Islet precursor cell (in vitro differentiated cells): ENCODE measurements at regions not wholly inside any gene's neighbourhood (a gene's known extent, or its start where the extent isn't known, plus 50 kb on each side); places are given as distances from the start of the nearest gene placed in this dataset.
A peak's percentile ranks its signal among the peaks of the same experiment; 100 is the strongest.

Experiments used
- DNase-seq: peaks from one replicate; pipeline ENCODE4 v3.0.0-alpha.2; 2018

DNA sequence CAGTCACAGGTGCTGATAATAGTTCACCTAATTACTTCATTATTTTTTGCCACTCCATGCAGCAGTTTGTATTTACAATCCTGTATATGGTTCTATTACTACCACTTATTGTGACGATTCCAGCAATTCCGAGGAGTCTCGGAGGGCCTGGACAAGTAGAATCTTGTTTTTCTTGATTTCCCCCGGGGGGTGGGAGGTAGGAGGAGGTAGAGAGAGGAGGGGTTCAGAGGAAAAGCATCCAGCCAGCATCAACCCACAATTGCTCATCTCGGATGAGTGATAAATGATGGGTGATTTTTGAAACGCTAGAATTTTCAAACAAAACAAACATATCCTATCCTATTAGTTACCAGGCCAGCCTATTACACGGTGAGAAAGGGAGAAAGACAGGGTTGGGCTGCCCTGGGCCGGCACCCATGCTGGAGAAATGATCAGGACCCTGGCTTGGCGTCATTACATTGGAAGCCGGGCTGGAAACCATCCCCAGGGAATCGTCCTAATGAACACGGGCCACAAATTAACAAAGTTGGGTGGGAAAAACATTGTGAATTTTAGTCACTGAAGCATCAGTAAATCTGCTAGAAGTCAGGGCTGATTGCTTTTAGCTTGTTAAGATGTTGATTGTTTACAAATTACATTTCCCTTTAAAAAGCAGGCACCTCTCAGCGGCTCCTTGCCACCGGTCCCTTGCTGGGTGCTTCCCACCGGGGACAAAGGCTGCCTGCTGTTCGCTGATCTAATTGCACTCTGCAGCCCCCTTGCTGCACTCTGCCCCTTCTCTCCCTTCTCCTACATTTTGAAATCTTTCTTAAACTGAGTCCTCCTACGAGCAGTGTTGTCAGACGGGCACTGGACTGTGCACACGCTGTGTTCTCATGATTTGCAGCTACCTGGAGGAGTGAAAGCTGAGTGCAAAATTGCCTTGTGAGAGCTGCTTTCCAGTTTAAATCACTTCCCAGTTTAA, 95.5 kb downstream of the FAM204A start:
- peak; percentile 25 for DNase-seq

DNA sequence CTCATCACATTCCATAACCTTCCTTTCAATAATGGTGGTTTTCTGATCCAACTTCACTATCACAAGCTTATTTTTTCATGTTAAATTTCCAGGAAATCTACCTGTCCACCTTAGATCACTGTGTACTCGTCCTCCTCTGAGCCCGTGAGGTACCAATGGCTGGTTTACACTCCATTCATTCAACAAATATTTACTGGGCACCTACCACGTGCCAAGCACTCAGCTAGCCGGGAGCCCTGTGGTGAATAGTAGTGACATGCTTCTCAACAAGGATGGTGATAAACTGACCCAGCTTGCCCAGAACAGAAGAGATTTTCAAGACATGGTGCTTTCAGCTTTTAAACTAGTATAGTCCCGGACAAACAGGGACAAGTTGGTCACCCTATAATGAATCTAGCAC, 98.2 kb downstream of the FAM204A start:
- DNase-seq, result peak; percentile 16

DNA sequence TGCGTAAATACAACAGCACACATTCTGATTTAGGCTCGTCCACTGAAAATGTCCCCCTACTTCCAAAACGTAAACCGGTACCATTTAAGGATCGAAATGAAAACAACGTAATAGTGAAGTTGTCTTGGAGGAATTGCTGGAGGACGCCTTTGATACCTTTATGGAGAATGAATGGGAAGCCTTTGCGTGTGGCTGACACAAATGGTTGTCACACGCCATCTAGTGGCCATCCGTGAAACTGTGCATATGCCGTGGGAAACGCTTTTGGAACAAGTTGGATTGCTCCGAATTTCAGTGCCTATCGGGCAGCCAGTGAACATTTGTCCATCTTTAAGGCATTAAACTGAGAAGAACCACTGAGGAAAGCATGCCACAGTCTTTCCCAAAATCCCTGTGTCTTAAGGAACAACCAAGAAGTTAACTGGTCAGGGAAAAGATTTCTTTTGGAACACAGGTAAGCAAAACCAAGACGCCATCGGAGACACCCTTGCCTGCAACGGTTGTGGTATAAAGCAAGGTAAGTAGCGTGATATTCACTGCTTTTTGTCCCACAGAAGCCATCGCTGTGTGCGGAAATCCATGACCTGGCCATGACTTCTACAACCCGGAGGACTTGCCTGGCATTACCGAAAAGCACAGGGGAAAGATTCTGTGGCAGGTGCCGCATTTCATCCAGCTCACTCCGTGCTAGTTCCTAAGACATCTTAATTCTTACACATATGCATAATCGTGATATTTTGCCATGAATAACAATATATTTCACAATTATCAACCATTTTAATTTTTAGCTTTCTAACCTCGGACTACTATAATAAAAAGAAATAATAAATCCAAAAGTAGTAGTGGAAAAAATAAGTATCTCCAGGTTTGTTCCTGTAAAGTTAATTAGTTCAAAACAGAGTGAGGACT, 100.6 kb downstream of the FAM204A start:
- DNase-seq, result peak; percentile 89

DNA sequence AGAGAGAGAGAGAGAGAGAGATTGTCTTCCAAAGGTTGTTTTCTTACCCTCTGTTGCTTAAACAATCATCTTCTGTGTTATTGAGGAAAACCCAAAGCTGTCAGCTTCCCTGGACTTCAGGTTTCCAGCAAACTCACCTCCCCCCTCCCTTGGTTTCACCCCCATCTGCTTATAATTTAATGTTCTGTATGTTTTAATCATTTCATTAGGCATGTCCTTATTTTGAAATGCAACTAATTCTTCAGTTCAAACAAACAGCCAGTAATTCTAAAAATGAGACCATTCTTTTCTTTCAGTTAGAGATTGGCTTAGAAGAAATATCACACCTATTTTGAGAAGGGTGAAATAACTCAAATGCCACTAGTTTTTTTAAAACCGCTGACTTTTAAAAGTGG, 102.9 kb downstream of the FAM204A start:
- DNase-seq, result no peak

DNA sequence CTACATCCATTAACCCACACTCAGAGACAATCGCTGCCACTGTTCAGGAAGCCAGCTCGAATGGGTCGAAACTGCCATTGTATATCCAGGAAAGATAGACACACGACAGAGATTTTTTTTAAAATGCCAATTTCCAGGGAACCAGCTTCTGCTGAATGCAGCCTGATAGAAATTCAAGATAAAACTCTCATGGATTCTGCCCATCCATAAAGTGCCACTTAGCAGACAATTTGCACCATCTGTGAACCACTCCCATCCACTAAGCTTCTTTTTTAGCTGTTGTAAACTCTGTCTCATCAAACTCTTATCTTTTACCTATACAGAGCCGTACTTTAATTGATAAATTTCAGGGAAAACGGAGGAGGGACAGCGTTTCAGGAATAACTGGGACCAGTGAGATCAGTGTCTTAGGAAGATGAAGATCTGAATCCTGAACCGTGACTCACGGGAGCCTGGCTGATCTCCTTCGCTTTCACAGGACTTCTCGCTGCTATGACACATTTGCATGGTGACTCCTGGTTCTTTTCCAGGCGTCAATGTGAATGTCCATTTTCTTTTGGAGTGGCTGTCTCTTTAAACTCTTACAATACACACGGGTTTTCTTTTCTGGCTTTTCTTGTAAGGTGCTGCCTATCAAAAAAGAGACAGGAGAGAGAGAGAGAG, 103.4 kb downstream of the FAM204A start:
- DNase-seq, result peak; percentile 72

DNA sequence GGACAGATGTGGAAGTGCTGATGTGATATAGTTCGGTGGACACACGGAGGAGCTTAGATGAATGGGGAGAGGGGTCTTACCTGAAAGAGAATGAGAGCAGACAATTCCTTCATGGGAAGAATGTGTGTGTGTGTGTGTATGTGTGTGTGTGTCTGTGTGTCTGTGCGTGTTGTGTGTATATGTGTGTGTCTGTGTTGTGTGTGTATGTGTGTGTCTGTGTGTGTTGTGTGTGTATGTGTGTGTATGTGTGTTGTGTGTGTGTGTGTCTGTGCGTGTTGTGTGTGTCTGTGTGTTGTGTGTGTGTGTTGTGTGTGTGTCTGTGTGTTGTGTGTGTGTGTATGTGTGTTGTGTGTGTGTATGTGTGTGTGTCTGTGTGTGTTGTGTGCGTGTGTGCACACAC, 104.2 kb downstream of the FAM204A start:
- DNase-seq, result no peak

DNA sequence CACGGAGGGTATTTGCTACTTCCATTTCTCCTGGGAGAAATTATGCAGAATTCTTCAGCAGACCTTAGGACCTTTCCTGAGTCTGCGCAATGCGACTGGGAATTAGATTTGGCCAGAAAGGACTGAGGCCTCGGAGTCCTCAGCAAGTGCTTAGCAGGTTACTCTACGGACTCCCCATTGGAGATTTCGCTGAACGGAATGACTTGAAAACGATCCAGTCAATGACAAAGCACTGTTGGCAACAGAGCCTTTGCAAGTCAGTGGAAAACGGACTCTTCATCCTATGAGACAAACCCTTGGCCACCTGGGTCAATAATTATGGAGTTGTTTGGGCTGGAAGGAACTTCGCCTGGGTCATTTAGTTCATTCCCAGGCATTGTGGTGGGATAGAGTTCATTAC, 107.4 kb downstream of the FAM204A start:
- DNase-seq, result no peak

DNA sequence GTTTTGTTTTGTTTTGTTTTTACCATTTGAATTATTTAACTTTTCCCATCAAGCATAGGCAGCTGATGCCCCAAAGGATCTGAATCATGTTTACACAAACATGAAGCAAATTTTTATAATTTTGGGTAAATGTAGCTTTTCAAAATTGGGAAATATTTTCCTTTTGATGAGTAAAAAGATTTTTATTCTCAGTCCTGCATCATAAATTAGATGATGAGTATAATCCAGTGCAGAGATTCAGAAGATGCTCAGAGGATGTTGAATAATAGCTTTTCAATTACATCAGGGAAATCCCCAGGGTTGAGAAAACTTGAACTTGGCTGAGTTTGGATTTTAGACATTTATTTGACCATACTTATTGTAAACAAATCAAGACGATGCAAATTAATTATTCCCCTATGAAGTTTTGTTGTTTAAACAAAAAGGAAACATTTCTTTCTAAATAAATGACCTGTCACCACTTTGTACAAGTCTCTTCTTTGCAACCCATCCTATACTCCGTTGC, 121.7 kb downstream of the FAM204A start:
- no peak for DNase-seq

DNA sequence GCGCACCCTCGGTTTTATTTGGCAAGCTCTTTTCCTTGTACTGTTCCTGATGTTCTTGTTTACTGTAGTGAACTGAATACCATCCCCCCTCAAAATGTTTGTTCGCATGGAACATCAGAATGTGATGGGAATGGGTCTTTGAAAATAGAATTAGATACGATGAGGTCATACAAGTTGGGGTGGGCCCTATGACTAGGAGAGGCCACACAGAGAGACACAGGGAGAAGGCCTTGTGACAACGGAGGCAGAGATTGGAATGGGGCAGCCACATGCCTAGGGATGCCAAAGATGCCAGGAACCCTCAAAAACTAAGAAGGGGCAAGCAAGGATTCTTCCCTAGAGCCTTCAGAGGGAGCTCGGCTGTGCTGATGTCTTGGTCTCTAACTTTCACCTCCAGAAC, 123.6 kb downstream of the FAM204A start:
- no peak for DNase-seq

DNA sequence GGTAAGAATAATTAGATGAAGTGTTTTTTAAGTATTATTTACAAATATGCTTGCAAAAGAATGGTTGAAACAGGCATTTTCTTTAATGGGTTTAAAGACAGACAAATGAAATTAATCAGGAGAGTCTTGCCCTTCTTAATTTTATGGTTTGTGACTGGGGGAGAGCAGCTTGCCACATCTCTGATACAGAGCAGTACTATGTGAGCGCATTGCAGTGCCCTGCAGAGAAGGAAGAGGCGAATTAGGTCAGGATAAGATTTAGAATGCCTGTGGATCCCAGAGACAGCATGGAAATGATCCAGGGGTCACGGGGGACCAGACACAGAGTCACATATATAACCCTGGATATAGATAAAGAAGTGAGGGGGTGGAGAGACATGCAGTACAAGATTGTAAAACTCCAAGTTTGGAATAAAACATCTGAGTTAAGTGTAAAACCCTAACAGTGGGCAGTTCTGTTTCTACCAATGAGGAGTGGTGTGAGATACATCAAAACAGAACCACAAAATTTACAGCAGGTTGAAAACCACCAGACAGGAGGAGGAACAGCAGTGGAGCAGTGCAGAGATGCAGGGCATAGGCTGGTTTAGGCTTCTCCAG, 125.5 kb downstream of the FAM204A start:
- DNase-seq, result no peak

DNA sequence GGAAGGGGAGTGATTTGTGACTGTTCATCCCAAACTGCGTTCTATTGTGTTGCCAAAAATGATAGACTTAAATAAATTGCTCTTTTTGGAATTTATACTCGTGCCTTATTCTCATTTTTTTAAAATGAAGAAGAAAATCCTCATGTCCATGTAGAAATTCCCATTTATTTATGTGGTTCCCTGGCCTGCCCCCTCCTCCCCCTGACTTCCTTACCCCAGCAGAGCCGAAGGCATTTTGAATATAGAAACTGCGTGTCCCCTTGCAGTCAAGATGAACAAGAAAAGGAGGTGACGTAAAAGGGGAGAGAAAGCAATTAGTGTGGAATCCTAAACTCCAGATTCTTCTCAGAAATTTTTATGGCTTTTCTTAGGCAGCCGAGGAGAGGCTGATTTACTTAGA, 126.1 kb downstream of the FAM204A start:
- DNase-seq, result no peak

DNA sequence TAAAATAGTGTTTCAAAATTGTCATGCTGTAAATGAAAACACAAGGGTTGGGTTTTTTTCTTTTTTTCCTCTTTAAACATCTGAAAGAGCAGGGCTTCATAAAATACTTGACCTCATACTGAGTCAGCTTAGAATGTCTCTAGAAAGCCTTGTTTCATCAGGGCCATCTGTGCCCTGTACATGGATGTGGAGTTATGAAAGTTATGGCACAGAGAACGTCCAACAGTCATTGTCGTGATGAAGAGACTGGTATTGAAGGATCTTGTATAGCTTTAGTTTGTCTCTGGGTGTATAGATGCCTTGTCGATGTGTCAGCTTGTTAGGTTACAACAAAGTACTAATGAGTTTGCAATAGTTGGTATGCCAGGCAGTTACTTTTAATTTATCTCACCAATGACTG, 127.3 kb downstream of the FAM204A start:
- no peak for DNase-seq

DNA sequence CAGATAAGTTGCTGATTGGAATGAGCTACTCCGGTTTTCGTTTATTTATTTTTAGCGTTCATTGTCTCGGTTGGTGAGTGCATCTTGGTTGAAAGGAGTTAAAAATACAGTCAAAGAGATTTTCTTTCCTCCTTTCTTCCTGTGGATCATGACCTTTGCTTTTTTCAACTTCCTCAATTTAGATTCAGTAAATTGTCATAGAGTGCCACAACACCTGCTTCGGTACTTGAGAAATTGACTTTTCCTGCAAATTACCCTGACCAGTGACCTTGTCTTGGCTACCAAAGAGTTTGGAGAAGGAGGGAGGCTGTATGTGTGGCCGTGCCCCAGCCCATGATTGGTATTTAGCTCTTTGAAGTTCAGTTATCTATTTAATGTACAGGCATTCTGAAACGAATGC, 128.7 kb downstream of the FAM204A start:
- DNase-seq, result no peak

DNA sequence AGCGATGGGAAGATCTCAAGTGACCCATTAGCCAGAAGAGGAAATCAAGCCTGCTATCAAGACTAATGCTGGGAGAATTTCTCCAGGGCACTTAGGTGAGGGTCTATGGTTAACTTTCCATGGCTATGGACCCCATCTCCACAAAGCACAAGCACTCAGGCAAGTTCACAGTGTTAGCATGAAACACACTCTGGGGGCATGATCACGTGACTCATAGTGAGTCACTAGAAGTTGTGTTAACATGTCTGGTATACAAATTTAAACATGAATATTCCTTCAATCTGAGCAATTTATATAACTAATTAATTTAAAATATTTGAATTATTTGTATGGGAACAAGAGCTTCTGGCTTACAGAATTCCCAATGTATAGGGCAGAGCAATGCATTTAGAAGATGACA, 131.8 kb downstream of the FAM204A start:
- DNase-seq, result no peak

DNA sequence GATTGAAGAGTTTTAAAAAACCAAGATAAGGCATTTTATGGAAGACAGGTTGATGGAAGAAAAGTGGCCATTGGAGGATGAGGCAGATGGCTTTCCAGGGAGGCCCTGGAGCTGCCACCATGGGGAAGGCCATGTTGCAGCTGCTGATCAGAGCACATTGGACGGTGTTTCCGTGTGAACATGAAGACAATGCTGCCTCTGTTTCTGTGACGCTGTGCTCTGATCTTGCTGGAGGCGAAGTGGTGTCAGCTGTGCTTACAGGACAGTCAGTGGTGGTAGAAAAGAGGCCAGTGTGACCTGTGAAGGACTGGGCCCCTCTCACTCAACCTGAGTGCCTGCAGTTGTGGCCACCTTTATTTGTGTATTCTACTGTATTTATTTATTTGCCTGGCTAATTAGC, 132.9 kb downstream of the FAM204A start:
- DNase-seq, result peak; percentile 88

DNA sequence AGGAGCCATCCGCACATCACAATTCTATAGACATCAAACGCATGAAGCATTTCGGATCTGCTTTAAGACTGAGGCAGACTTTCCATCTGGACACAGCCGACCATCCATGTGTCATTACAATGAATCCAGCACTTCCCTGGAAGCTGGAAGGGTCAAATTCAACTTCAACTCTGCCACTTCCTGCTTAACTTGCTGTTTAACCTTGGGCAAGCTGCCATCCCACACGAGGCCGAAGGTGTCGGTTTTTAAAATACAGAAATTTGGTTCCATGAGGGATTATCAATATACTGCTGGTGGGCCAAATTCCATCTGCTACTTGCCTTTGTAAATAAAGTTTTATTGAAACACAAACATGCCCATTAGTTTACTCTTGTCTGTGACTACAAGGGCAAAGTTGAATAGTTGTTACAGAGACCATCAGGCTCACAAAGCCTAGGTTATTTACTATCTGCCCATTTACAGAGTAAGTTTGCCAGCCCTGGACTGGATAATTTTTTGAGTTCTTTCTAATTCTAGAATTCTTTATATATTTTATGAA, 134.6 kb downstream of the FAM204A start:
- no peak for DNase-seq

DNA sequence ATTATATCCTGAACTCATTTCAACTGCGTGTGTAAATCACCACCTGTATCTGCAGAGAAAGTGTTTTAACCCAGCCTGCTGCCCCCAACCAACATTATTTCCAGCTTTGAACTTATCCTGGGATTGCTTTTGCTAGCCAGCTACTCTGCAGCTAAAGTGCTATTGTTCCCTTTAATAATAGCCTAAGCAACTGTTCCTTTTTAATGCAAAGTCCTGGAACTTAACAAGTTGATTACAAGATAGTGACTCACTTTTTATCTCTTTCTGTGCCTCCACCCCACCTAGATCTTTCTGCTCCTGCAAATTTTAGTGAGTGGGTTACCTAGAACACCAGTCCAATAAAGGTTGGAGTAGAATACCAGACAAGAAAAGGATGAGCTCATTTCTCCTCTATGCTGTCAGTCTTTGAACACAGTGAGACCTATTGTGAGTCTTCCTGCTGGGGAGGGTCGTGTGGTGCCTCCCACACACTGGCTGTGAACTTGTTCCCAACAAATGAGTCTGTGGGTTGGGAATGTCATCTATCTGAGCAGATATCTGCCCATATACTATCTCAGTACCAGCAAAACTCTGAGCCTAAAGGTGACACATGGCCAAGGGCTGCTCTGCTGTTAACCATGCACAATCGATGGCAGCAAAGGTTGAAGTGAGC, 137.7 kb downstream of the FAM204A start:
- peak; percentile 81 for DNase-seq

DNA sequence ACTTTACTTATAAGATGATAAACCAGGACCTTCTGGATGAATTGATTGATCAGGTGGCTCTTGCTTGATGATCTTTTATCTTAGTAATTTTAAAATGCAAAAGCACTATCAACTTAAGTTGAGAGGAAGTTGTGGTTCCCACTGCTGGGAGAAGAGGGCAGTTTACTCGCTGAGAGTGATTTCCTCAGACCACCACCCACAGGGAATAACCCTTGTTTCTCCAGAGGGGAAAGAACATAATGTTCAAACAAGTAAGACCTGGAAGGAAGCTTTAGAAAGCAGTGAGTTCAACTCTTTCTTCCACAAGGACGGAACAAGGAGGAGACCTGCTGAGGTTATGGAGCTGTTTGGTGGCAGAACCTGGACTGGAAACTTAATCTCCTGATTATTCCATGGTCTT, 138.7 kb downstream of the FAM204A start:
- DNase-seq, result no peak

DNA sequence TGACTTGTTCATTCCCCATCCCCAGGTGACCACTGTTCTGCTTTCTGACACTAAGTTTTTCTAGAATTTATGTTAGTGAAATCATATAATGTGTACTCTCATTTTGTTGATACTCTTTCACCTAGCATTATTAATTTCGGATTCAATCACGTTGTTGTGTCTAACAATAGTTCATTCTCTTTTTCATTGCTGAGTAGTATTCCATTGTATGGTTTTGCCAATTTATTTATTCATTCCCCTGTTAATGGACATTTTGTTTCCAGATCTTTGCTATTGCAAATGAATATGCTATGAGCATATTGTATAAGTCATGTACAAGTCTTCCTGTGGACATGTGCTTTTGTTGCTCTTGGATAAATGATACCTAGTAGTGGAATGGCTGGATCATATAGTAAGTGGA, 146.4 kb downstream of the FAM204A start:
- DNase-seq, result no peak

DNA sequence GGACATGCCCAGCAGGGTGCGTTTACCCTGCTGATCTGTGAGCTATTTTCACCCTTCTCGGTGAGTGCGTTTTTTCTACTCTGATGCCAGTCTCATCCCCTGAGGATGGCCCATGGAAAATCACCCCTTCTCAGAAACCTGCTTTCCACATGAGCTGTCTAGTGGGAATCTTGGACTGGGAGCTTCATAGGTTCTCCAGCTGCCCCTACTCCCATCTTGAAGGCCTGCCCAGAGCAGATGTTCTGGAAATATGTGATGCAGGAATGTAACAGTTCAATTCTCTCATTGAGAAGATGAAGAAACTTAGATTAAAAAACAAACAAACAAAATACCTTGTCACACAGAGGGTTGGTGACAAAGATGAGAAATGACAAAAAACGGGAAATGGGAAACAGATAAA, 146.9 kb upstream of the RAB11FIP2 start:
- DNase-seq, result no peak

DNA sequence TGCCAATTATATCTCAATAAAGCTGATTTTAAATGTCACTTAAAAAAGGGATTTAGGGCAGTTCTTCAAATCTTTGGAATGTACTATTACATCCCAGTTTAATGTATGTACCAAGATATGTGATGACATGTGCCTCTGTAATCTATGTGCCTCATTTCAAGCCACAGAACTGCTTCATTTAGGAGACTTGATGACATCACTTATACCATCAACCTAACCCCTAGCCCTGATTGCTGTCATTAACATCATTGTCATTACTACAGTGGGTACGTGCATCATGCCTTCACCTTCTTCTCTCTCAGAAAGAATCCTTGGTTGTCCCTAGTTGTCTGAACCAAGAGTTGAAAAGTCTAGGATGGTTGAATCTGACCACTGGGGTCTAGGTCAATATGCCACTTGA, 134.3 kb upstream of the RAB11FIP2 start:
- DNase-seq, result no peak

DNA sequence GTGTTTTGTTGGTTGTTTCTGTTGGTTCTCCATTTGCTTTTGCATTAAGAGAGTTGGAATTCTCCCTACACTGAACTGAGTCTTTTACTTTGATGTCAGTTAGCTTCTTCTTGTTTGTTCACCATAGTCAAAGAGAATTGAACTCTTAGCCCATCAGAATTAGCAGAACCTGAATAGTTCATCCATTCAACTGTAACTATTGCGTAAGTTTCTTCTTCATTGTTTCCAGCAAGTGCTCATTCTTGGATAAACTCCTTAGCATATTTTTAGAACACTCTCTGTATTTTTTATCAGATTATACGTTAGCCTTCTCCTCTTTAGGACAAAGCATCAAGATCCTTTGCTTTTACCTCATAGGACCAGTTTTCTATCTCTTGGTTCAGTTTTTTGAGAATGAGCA, 128.4 kb upstream of the RAB11FIP2 start:
- DNase-seq, result no peak
